ENCODE measurements at regions not wholly inside any gene's neighbourhood (a gene's known extent, or its start where the extent isn't known, plus 50 kb on each side); places are given as distances from the start of the nearest gene placed in this dataset.

DNA sequence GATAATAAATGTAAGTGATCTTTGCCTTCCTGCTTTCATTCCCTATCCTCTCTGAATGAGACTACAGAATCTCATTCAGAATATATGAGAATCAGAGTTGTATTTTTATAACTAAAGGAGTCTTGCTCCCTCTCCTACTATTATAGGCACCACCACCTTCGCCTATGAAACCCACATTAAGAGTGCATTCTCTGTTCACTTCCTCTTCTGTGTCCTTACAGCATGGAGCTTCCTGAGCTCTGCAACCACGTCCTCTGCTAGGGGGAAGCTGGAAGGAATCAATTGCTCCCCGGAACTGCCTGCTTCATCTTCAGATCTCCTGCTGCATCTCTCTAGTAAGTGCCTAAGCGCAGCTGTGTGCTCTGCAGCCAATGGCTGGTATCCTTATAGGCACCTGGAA, 820.7 kb downstream of the GRID1 start:
- TF ChIP-seq, protein P1, sequence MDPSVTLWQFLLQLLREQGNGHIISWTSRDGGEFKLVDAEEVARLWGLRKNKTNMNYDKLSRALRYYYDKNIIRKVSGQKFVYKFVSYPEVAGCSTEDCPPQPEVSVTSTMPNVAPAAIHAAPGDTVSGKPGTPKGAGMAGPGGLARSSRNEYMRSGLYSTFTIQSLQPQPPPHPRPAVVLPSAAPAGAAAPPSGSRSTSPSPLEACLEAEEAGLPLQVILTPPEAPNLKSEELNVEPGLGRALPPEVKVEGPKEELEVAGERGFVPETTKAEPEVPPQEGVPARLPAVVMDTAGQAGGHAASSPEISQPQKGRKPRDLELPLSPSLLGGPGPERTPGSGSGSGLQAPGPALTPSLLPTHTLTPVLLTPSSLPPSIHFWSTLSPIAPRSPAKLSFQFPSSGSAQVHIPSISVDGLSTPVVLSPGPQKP (CRISPR knock-in tag; IDR thresholded peaks at IDR 0.05): no peak
- TF ChIP-seq, protein P2, sequence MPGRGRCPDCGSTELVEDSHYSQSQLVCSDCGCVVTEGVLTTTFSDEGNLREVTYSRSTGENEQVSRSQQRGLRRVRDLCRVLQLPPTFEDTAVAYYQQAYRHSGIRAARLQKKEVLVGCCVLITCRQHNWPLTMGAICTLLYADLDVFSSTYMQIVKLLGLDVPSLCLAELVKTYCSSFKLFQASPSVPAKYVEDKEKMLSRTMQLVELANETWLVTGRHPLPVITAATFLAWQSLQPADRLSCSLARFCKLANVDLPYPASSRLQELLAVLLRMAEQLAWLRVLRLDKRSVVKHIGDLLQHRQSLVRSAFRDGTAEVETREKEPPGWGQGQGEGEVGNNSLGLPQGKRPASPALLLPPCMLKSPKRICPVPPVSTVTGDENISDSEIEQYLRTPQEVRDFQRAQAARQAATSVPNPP (IDR thresholded peaks at IDR 0.05; ENCODE audit: borderline replicate concordance, insufficient read depth, insufficient read length): no peak
- TF ChIP-seq POLR2AphosphoS5 (IDR thresholded peaks at IDR 0.05; ENCODE audit: control insufficient read depth, insufficient read depth, low read depth, low read length) (no peak), HDAC1 (IDR thresholded peaks at IDR 0.05) (no peak), MAZ (CRISPR knock-in tag; conservative IDR thresholded peaks at IDR 0.05 in 1 of 2, IDR thresholded peaks at IDR 0.05 in 1 of 2) (no peak), JUN (IDR thresholded peaks at IDR 0.05; ENCODE audit: borderline replicate concordance, low read depth, low read length) (no peak), JUN (CRISPR knock-in tag; IDR thresholded peaks at IDR 0.05; ENCODE audit: borderline replicate concordance) (no peak), SMARCA5 (IDR thresholded peaks at IDR 0.05) (no peak), DACH1 (IDR thresholded peaks at IDR 0.05; ENCODE audit: partially characterized antibody) (no peak), RFX7 (CRISPR knock-in tag; IDR thresholded peaks at IDR 0.05) (no peak)
- TF ChIP-seq, protein P3, sequence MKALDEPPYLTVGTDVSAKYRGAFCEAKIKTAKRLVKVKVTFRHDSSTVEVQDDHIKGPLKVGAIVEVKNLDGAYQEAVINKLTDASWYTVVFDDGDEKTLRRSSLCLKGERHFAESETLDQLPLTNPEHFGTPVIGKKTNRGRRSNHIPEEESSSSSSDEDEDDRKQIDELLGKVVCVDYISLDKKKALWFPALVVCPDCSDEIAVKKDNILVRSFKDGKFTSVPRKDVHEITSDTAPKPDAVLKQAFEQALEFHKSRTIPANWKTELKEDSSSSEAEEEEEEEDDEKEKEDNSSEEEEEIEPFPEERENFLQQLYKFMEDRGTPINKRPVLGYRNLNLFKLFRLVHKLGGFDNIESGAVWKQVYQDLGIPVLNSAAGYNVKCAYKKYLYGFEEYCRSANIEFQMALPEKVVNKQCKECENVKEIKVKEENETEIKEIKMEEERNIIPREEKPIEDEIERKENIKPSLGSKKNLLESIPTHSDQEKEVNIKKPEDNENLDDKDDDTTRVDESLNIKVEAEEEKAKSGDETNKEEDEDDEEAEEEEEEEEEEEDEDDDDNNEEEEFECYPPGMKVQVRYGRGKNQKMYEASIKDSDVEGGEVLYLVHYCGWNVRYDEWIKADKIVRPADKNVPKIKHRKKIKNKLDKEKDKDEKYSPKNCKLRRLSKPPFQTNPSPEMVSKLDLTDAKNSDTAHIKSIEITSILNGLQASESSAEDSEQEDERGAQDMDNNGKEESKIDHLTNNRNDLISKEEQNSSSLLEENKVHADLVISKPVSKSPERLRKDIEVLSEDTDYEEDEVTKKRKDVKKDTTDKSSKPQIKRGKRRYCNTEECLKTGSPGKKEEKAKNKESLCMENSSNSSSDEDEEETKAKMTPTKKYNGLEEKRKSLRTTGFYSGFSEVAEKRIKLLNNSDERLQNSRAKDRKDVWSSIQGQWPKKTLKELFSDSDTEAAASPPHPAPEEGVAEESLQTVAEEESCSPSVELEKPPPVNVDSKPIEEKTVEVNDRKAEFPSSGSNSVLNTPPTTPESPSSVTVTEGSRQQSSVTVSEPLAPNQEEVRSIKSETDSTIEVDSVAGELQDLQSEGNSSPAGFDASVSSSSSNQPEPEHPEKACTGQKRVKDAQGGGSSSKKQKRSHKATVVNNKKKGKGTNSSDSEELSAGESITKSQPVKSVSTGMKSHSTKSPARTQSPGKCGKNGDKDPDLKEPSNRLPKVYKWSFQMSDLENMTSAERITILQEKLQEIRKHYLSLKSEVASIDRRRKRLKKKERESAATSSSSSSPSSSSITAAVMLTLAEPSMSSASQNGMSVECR (CRISPR knock-in tag; IDR thresholded peaks at IDR 0.05): no peak
- TF ChIP-seq, protein P4, sequence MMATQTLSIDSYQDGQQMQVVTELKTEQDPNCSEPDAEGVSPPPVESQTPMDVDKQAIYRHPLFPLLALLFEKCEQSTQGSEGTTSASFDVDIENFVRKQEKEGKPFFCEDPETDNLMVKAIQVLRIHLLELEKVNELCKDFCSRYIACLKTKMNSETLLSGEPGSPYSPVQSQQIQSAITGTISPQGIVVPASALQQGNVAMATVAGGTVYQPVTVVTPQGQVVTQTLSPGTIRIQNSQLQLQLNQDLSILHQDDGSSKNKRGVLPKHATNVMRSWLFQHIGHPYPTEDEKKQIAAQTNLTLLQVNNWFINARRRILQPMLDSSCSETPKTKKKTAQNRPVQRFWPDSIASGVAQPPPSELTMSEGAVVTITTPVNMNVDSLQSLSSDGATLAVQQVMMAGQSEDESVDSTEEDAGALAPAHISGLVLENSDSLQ (IDR thresholded peaks at IDR 0.05): no peak
- TF ChIP-seq, protein P5, sequence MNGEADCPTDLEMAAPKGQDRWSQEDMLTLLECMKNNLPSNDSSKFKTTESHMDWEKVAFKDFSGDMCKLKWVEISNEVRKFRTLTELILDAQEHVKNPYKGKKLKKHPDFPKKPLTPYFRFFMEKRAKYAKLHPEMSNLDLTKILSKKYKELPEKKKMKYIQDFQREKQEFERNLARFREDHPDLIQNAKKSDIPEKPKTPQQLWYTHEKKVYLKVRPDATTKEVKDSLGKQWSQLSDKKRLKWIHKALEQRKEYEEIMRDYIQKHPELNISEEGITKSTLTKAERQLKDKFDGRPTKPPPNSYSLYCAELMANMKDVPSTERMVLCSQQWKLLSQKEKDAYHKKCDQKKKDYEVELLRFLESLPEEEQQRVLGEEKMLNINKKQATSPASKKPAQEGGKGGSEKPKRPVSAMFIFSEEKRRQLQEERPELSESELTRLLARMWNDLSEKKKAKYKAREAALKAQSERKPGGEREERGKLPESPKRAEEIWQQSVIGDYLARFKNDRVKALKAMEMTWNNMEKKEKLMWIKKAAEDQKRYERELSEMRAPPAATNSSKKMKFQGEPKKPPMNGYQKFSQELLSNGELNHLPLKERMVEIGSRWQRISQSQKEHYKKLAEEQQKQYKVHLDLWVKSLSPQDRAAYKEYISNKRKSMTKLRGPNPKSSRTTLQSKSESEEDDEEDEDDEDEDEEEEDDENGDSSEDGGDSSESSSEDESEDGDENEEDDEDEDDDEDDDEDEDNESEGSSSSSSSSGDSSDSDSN (IDR thresholded peaks at IDR 0.05; ENCODE audit: borderline replicate concordance in 1 of 2, low read depth in 2 of 2, low read length in 2 of 2): no peak

All from K562 (cell line).